GM12874 (cell line): ENCODE measurements at regions not wholly inside any gene's neighbourhood (a gene's known extent, or its start where the extent isn't known, plus 50 kb on each side); places are given as distances from the start of the nearest gene placed in this dataset.

Experiments
- CTCF ChIP-seq: IDR thresholded peaks from 2 replicates; pipeline ENCODE4 v1.5.1; 2011; ENCODE audit warnings: low read depth, mild to moderate bottlenecking, control low read depth, low read length, moderate library complexity; ENCODE audit not compliant: insufficient read depth

DNA sequence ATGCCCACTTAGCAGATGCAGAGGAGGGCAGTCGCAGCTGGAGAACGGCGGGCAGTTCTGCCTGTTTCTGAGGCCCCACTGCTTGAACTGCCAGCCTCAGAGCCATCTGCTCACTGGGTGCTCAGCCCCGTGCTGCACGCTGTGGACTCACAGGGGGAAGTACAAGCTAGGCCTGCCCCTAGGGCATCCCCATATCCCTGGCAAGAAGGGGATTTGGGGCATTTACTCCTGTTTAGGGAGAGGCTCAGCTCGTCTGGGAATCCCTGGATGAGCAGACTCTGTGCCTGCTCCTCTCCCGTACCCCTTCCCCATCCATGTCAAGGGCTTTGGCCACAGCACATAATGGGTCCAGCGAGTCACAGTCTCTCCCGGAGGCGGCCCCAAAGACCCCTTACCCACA is 169.8 kb upstream of the PKDCC start:
- no peak for TF ChIP-seq CTCF

DNA sequence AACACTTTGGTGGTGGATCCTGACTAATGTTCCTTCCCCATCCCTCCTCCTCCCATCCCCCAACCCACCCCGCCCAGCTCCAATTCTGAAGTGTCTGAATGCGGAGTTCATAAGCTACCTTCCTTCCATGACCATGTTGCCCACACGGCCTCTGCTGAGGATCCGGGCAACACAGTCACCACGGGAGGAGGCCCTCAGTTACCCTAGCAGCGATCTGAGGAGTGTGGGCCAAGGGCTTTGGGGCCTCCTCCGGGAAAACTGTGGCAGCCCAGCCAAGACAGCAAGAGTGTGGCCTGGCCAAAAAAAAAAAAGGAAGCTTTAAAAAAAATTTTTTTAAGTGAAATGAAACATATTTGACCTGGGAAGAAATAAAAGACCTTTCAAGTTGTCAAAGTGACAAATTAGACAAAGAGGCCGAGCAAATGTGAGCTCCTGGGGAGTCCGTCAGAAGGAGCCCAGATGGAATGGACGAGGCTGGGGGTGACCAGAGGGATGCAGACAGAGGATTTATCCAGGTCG is 169.0 kb upstream of the PKDCC start:
- no peak for TF ChIP-seq CTCF

DNA sequence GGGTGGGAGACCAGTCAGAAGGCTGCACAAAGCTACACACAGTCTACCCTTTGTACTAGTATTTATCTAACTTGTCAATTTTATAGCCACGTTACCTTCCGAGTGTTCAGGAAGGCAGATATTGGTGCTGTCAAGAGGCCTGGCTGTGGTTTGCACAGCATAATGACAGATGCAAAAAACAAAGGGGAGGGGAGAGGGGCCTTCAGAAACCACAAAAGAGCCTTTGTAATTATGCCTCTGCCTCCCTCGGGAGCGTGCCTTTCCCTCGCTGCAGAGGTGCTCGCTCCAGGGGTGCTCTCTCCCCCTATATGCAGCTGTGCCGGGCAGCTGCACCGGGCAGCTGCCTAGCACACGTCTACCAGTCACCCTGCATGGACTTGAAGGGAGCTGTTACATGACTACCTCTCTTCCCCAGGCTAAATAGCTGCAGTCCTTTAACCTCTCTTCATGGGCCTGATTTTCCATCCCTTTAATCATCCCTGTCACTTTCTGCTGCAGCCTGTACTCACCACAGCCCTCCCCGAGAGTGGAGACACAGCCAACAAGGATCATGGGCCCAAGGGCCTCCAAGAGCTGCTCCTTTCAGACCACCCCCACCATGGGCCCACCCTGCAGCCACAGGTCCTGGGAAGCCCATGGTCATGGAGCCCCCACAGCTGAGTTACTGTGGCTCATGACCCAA is 168.4 kb upstream of the PKDCC start:
- TF ChIP-seq CTCF: no peak

- no peak for TF ChIP-seq CTCF
Observed at GRCh38 chr2:41880561-41881243, 167.1 kb upstream of the PKDCC start.

DNA sequence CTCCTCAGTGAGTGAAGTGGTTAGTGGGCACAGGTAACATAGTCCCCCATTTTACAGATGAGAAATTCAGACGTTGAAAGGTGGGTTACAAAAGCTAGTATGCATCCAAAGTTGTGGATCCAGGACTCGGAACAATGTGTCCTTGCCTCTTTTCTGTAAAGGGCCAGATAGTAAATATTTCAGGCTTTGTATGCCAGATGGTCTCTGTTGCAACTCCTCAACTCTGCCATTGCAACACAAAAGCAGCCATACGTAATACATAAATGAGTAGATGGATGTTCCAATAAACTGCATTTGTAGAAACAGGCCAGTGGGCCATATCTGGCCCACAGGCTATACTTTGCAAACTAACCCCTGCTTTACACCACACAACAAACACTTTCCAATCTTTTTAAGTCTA is 166.6 kb upstream of the PKDCC start:
- TF ChIP-seq CTCF: no peak

- no peak for TF ChIP-seq CTCF
Observed at GRCh38 chr2:41884718-41885117, 163.1 kb upstream of the PKDCC start.

GRCh38 chr2:41886145-41886664 is 161.6 kb upstream of the PKDCC start:
- no peak for TF ChIP-seq CTCF
